ENCODE measurements at regions not wholly inside any gene's neighbourhood (a gene's known extent, or its start where the extent isn't known, plus 50 kb on each side); places are given as distances from the start of the nearest gene placed in this dataset.
A peak's percentile ranks its signal among the peaks of the same experiment; 100 is the strongest.

DNA sequence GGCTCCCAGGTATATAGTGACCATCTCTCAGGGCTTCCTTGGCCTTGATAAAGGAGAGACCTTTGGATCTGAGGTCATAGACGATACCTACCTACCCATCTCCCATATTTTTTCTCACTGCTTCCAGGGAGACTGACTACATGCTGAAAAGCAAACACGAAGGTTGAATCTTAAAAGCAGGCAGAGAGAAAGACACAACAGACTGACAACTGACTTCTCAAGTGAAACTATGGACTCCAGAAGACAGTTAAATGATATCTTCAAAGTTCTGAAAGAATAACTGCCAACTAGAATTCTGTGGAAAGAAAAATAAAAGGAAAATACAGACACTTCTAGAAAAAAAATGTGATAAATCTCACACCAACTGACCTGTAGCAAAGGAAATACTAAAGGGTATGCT is 76.5 kb upstream of the HAAO start:
- no peak for DNase-seq (ENCODE audit: low spot score)

- no peak for DNase-seq (ENCODE audit: low spot score)
These were observed 75.7 kb upstream of the HAAO start for GRCh38 chr2:42868096-42868495.

GRCh38 chr2:42867093-42868065 is 75.0 kb upstream of the HAAO start:
- DNase-seq (ENCODE audit: low spot score) = no peak

DNA sequence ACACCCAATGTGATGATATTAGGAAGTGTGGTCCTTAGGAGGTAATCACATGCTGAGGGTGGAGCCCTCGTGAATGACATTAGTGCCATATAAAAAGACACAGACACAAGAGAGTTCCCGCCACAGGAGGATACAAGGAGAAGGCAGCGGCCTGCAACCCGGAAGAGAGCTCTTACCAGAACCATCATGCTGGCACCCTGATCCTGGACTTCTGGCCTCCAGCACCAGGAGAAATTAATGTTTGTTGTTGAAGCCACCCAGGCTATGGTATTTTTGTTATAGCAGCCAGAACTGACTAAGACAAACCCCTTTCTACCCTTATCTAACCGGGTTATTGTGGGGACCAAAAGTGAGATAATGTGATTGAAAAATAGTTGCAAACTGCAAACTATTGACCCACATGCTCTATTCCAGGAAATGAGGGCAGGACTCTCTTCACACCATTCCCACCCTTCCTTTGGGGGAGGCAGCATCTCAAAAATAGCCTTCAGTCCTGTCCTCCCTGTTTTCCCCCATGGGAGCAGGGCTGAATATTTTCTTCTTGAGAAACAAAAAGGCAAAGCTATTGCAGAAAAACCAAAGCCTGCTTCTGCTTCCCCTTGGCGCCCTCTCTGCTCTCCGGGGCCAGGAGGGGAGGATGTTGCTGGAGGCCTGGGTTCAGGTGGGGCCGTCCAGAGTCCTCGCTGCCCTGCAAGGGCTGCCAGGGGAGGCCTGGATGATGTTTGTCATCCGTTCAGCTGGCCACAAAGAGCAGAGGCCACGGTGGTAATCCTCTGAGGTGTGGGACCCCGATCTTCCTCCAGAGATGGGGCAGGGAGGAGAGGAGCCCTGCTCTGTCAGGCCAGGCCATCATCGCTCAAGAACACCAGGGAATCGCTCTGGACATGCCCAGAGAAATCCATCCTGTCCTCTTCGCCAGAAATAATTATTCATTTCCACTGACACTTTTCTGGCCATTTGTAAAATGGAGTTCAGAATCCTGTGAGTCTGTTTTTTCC is 73.8 kb upstream of the HAAO start:
- DNase-seq (ENCODE audit: low spot score) = no peak

DNA sequence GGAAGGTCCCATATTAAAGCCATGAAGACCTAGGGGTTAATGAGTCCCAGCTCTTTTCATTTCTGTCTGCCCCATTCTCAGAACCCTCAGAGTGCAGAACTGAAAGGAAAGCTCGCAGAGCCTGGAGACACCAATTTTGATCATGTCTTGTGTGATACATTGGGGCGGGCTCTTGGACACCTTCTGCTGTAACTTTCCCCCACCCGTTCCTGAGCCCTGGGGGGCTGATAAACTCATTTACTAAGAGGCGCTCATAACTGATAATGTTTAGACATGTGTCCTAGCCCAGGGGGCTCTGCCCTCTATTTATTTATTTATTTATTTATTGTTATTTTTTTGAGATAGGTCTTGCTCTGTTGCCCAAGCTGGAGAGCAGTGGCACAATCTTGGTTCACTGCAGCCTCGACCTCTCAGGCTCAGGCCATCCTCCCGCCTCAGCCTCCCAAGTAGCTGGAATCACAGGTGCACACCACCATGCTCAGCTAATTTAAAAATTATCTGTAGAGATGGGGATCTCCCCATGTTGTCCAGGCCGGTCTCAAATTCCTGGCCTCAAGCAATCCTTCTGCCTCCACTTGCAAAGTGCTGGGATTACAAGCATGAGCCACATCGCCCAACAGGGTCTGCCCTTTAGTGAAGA is 72.4 kb upstream of the HAAO start:
- DNase-seq (ENCODE audit: low spot score) = no peak

GRCh38 chr2:42864222-42864621 is 71.8 kb upstream of the HAAO start:
- DNase-seq (ENCODE audit: low spot score) = no peak

- no peak for DNase-seq (ENCODE audit: low spot score)
These were observed 71.4 kb upstream of the HAAO start for GRCh38 chr2:42863751-42864150.

DNA sequence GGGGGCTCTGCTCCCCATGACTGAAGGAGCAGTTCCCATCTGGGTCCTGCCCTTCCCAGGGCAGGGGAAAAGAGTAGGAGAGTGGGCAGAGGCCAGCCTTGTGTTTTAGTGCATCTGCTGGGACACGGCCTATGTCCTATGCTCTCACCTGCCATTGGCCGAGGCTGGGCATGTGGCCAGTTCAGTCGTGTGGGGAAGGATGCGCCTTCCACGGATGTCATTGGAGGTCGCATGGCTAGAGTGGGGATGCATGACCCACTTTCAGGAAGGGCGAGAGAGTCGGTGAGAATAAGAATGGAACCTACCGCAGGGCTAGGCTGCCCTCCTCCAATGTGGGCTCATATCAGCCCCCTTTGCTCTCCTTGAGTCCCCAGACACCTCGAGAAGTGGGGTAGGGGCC is 70.9 kb upstream of the HAAO start:
- DNase-seq (ENCODE audit: low spot score) = no peak

DNA sequence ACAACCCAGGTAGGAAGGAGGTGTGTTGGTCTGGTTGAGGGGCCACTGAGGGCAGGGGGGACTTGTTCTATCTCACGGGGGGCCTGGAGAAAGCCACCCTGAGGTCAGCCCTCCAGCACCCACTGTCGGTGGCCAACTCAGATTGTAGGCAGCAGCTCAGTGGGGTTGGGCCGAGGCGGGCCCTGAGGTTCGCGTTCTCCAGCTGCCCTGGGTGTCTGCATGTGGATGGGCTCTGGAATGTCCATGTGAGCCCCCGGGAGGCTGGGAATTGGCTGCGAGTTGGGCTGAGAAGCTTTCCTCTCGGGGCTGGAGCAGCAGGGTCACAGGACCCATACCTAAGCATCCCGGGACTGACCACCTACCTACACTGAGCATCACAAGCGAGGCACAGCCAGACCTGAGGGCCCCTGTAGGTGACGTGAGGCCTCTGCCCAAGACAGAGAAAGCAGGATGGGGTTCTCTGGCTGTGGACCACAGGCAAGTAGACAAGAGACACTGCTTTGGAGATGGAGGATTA is 70.3 kb upstream of the HAAO start:
- DNase-seq (ENCODE audit: low spot score) = no peak

GRCh38 chr2:42861321-42861720 is 68.9 kb upstream of the HAAO start:
- no peak for DNase-seq (ENCODE audit: low spot score)

DNA sequence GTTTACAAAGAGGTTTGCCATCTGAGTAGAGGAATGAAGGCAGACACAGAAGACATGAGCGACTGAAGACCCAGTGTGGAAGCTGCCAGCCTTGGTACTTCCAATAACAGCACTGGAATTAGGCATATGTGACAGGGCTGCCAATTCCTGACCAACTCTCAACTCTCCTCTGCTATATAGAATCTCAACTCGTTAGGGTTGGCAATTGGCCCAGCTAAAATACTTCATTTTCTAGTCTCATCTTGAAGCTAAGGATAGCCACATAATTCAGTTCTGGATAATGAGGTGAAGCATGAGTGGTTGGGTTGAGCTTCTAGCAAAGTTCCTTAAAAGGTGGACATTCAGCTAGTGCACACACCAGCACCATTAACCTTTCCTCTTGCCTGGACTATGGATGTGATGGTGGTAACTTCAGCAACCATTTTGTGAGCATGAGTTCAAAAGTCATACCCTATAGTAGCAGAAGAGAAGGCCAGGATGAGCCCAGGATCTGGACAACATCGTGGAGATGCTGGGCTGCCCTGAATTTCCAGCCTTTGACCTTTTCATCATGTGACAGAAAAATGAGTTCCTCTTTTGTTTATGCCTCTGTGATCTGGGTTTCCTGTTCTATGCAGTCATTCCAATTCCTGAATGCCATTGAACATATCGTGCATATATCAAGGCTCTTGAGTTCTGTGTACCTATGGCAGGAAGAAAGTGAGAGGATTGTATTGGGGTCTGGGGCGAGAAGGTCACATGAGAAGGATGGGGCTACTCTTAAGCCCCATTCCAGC is 68.1 kb upstream of the HAAO start:
- no peak for DNase-seq (ENCODE audit: low spot score)

GRCh38 chr2:42859791-42860190 is 67.4 kb upstream of the HAAO start:
- DNase-seq (ENCODE audit: low spot score) = no peak

GRCh38 chr2:42859006-42859552 is 66.7 kb upstream of the HAAO start:
- peak; percentile 57 for DNase-seq (ENCODE audit: low spot score)

GRCh38 chr2:42858140-42859005 is 66.0 kb upstream of the HAAO start:
- no peak for DNase-seq (ENCODE audit: low spot score)

- no peak for DNase-seq (ENCODE audit: low spot score)
These were observed 64.7 kb upstream of the HAAO start for GRCh38 chr2:42856891-42857632.

GRCh38 chr2:42856106-42856860 is 63.9 kb upstream of the HAAO start:
- DNase-seq (ENCODE audit: low spot score) = no peak

DNA sequence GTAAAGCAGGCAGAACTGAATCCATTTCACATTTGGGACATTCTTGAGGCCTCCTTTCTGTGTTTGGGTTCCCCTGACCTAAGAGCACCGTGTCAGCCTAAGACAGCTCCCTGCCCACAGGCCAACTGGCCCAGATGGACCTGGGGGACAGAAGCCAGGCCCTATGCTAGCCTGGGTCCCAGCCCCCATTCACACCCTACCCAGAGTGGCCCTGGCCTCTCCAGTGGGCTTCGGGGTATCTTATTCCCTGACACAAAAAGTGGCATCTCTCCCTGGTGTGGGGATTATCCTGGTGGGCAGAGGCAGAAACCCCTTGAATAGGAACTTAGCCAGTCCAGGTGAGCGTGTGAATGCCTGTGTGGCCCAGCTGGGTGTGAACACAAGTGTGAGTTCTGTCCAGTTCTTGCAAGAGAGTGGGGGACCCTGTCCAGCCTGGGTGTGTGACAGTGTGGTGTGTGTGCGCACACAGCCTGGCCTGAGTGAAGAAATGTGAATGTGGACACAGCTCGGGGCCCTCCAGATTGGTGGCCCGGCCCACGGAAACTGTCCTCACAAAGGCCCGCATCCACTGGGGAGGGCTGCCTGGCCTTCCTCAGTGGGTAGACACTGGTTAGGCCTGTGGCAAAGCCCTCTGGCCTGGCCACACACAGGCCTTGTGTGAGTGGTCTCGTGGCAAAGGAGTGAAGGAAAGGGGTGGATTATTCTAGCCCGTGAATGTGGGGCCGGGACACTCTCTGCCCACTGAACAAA is 63.0 kb upstream of the HAAO start:
- no peak for DNase-seq (ENCODE audit: low spot score)

Data from RKO (cell line).